Astrocyte of the hippocampus (primary cell): ENCODE measurements at regions not wholly inside any gene's neighbourhood (a gene's known extent, or its start where the extent isn't known, plus 50 kb on each side); places are given as distances from the start of the nearest gene placed in this dataset.

Source experiments
- DNase-seq: peaks from one replicate; pipeline ENCODE4 v3.0.0; 2011; ENCODE audit warnings: low read depth, low spot score

DNA sequence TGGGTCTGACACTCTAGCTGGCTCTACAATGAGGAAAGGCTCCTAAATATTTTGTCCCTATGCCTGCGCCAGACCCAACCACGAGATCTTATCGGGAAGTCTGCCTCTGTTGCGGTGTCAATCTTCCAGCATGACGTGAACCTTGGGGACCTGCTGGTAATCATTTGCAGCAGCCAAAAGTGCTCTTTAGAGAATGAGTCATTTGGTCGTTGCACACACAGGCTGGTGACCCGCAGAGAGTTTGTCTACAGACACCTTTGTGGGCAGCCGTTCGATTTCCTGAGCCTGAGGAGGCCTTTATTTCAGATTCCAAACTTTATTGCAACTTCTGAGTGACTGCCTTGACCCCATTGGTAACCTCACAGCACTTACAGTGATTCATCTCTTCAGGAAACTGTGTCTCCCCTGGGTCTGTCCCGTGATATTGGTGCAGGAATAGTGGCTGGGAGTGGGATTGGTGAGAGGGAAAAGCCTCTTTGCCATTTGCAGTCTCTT, 326.1 kb downstream of the NSG2 start:
- peak; percentile 68 for DNase-seq

GRCh38 chr5:174374206-174374605, 328.7 kb downstream of the NSG2 start:
- DNase-seq, result no peak

DNA sequence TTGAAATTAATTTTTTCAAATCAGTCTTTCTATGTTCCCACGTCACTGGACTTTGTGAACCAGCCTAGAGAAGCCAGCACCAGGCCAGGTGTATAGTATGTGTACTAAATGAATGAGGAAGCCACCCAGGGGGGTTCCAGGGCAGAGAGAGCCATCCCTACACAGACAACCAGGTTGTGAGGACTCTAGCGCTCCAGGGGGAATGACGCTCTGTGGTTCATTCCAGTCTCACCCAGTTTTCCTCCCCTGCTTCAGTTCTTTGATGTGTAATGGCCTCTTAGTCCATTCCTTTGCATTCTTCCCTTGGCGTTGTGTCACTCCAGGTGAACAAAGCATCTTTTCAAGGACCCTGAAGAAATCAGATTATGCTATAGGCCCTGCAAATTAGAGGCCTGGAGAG, 330.6 kb downstream of the NSG2 start:
- no peak for DNase-seq

- no peak for DNase-seq
These were observed 331.3 kb downstream of the NSG2 start for GRCh38 chr5:174376726-174377373.

GRCh38 chr5:174378121-174378874, 332.8 kb downstream of the NSG2 start:
- DNase-seq, result no peak

- no peak for DNase-seq
These were observed 334.8 kb downstream of the NSG2 start for GRCh38 chr5:174380311-174380710.

GRCh38 chr5:174381241-174381640, 335.7 kb downstream of the NSG2 start:
- DNase-seq, result no peak

- DNase-seq, result no peak
These were observed 338.0 kb downstream of the NSG2 start for GRCh38 chr5:174383210-174384167.

GRCh38 chr5:174384509-174384947, 339.0 kb downstream of the NSG2 start:
- no peak for DNase-seq

DNA sequence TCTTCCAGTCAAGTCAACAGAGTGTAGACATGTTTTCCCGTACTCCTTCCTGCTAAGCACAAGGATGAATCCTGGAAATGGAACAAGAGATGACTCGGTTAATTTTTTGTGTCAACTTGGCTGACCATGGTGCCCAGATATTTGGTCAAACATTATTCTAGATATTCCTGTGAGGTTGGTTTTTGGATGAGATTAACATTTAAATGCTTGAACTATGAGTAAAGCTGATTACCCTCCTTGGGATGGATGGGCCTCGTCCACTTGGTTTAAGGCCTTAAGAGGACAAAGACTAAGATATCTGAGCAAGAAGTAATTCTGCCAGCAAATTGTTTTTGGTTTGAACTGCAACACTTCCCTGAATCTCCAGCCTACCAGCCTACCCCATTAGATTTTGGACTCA, 338.1 kb upstream of the MSX2 start:
- no peak for DNase-seq

GRCh38 chr5:174386846-174387245, 337.5 kb upstream of the MSX2 start:
- DNase-seq, result no peak

DNA sequence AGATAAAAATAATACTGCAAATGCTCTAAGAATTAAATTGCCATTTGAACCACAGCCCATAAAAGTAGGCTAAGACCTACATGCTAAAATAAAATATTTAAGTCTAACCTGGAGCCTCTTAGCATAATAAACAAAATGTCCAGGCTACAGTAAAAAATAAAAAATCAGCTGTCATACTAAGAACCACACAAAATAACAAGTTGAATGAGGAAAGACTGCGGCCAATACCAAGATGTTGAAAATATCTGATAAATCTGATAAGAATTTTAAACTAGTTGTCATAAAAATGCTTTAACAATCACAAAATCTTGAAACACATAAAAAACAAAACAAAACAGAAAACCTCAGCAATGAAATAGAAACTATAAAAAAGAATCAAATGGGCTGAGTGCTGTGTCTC, 336.9 kb upstream of the MSX2 start:
- DNase-seq, result no peak

GRCh38 chr5:174392892-174393291, 331.5 kb upstream of the MSX2 start:
- no peak for DNase-seq

DNA sequence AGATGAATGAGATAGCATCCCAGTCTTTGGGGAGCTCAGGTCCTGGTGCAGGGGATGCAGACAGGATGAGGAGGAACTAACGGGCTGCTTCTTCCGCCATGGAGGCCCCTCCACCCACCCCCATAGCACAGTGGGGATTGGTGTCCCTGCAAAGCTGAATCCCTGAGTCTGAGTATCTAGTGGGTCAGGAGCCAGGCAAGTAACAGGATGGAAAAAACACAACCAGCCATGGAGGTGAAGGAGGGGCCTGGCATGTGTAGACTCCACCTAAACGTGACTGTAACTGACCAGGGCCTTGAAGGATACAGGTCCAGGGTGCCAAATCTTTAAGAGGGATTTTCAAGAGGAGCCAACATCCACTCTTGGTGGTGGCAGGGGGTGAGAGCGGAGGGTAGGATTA, 327.8 kb upstream of the MSX2 start:
- no peak for DNase-seq

- DNase-seq, result no peak
These were observed 327.2 kb upstream of the MSX2 start for GRCh38 chr5:174397206-174397605.

DNA sequence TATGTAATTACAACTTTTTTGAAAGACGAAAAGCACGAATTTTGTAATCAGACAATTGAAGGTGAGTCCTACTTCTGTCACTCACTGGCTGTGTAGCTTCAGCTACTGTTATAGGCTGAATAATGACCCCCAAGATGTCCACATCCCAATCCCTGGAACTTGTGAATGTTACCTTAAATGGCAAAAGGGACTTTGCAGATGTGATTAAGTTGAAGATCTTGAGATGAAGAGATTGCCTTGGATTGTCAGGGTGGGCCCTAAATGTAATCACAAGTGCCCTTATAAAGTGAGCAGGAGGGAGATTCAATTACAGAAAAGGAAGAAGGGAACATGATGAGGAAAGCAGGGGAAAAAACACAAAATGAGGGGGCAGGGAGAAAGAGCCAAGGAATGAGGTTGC, 326.2 kb upstream of the MSX2 start:
- no peak for DNase-seq

- DNase-seq, result no peak
These were observed 325.0 kb upstream of the MSX2 start for GRCh38 chr5:174399411-174399810.

DNA sequence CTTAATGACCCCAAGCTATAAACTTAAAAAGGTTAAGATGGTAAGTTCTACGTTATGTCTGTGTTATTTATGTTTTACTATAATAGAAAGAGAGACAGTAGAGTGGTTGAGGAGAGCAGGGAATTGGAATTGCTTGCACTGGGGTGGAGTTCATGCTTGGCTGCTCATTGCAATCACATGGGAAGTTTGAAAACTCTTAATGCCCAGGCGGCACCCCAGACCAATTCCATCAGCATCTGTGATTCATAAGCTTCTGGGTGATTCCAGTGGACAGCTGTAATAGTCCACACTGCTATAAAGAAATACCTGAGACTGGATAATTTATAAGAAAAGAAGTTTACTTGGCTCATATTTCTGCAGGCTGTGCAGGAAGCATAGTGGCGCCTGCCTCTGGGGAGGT, 323.9 kb upstream of the MSX2 start:
- DNase-seq, result no peak

- no peak for DNase-seq
These were observed 322.6 kb upstream of the MSX2 start for GRCh38 chr5:174401793-174402192.

DNA sequence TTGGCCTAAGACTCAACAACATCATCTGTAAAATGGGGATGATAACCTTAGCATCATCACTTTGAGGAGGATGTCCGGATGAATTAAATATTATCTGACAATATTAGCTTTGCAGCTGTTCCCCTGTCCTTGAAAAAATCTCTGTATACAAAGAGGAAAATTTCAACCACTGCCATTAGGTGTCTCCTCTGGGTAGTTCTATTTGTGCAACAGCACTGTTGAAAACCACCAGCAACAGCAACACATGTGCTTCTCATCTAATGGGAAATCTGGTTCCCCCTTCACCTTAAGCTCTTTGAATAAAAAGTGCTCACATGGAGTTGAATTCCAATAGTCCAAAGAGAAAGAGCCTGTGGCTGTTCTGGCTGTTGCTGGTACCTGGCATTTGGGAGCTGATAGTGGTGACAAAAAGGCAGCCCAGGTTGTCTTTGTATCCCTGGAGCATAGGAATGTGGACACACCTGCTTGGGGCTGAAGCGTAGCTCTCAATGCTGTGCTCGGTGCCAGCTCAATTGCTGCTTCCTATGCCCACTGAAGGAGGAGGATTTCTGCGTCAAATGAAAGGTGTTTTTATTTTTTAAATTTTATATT, 322.1 kb upstream of the MSX2 start:
- no peak for DNase-seq

DNA sequence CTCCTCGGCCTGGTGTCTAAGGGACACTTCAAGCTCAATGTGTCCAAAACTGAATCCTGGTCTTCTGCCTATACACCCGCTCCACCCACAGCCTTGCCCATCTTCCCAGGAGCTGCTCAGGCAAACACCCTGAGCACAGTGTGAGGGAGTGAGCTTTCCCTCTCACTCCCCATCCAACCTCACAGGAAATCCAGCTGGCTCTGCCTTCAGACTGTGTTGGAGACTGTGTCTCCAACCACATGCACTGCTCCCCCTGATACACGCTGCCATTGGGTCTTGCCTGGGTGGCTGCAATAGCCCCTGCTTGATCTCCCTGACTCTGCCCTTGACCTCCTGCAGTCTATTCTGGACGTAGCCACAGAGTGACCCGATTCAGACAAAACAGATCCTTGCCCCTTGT, 319.5 kb upstream of the MSX2 start:
- DNase-seq, result no peak

DNA sequence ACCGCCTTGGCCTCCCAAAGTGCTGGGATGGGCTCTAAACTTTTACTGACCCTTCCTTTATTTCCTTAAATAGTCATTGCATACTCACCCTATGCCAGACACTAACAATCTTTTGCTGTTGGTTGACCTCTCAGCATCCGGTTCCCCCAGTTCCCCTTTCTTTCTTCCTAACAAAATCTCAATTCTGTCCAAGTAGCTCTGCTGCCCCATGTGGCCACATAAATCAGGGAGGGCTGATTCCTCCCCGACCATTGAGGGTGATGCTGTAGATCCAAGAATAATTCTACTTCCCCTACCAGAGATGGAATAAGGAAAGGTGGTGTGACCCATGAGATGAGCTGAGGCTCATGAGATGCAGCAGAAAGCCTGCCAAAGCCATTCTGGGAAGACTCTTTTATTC, 315.3 kb upstream of the MSX2 start:
- DNase-seq, result no peak
